HL-60 (cell line): ENCODE measurements at regions not wholly inside any gene's neighbourhood (a gene's known extent, or its start where the extent isn't known, plus 50 kb on each side); places are given as distances from the start of the nearest gene placed in this dataset.

ENCODE experiments used
- DNase-seq, 2 experiments: peaks; one replicate each; pipeline ENCODE4 v3.0.0-alpha.2; 2010 to 2020; ENCODE audit warnings: low read depth in 1 of 2, low spot score in 1 of 2
- H3K27ac ChIP-seq: fragments of 250-450 bp; sonication (Bioruptor Pico); replicated peaks from 2 replicates; pipeline ENCODE4 v1.5.1; 2020; ENCODE audit warnings: mild to moderate bottlenecking, moderate library complexity
- H3K27me3 ChIP-seq: fragments of 250-450 bp; sonication (Bioruptor Pico); 2 replicates; pipeline ENCODE4 v1.5.1; 2021; ENCODE audit warnings: mild to moderate bottlenecking, moderate library complexity; ENCODE audit not compliant: insufficient read depth, poor library complexity, severe bottlenecking
- H3K4me3 ChIP-seq: replicated peaks from 2 replicates; pipeline ENCODE4 v1.5.1; 2011; ENCODE audit warnings: mild to moderate bottlenecking, control low read depth, low read length; ENCODE audit not compliant: insufficient read depth
- GABPA ChIP-seq: IDR thresholded peaks from 2 replicates; pipeline ENCODE4 v1.6.1; 2012; ENCODE audit warnings: low read depth
- POLR2AphosphoS5 ChIP-seq: IDR thresholded peaks from 2 replicates; pipeline ENCODE4 v1.6.1; 2012; ENCODE audit warnings: low read depth
- SPI1 ChIP-seq: IDR thresholded peaks from 2 replicates; pipeline ENCODE4 v1.6.1; 2012; ENCODE audit warnings: low read depth, mild to moderate bottlenecking, borderline replicate concordance
- TF ChIP-seq, protein P1 (sequence below): IDR thresholded peaks from one replicate; pipeline ENCODE4 v1.5.1; 2011; ENCODE audit warnings: low read length, control low read depth, inconsistent platforms; ENCODE audit not compliant: insufficient read depth
- TF ChIP-seq, protein P2 (sequence below): IDR thresholded peaks from 2 replicates; pipeline ENCODE4 v1.6.1; 2012; ENCODE audit warnings: low read depth; ENCODE audit not compliant: insufficient replicate concordance

DNA sequence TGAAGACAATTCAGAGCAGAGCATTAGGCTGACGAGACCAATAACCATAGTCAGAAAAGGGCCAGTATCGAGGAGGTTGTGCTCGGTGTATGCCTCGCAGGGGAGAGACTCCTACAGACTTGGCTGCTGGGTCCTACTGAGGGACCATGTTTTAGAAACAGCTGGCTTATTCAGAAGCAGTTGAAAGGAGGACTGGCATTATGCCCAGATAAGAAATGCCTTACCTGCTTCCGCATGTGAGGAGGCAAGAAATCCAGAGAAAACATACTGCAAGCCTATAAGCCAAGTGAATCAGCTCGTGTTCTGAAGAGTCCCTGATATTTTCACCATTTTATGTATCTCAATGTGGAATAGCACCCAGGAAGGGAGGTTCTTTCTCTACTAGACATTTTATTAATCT is 434.7 kb downstream of the GRB14 start:
- H3K4me3 ChIP-seq, result no peak overlapping the region
- no peak for TF ChIP-seq SPI1
- TF ChIP-seq POLR2AphosphoS5, result no peak
- TF ChIP-seq, protein P1, sequence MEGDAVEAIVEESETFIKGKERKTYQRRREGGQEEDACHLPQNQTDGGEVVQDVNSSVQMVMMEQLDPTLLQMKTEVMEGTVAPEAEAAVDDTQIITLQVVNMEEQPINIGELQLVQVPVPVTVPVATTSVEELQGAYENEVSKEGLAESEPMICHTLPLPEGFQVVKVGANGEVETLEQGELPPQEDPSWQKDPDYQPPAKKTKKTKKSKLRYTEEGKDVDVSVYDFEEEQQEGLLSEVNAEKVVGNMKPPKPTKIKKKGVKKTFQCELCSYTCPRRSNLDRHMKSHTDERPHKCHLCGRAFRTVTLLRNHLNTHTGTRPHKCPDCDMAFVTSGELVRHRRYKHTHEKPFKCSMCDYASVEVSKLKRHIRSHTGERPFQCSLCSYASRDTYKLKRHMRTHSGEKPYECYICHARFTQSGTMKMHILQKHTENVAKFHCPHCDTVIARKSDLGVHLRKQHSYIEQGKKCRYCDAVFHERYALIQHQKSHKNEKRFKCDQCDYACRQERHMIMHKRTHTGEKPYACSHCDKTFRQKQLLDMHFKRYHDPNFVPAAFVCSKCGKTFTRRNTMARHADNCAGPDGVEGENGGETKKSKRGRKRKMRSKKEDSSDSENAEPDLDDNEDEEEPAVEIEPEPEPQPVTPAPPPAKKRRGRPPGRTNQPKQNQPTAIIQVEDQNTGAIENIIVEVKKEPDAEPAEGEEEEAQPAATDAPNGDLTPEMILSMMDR, result no peak
- TF ChIP-seq, protein P2, sequence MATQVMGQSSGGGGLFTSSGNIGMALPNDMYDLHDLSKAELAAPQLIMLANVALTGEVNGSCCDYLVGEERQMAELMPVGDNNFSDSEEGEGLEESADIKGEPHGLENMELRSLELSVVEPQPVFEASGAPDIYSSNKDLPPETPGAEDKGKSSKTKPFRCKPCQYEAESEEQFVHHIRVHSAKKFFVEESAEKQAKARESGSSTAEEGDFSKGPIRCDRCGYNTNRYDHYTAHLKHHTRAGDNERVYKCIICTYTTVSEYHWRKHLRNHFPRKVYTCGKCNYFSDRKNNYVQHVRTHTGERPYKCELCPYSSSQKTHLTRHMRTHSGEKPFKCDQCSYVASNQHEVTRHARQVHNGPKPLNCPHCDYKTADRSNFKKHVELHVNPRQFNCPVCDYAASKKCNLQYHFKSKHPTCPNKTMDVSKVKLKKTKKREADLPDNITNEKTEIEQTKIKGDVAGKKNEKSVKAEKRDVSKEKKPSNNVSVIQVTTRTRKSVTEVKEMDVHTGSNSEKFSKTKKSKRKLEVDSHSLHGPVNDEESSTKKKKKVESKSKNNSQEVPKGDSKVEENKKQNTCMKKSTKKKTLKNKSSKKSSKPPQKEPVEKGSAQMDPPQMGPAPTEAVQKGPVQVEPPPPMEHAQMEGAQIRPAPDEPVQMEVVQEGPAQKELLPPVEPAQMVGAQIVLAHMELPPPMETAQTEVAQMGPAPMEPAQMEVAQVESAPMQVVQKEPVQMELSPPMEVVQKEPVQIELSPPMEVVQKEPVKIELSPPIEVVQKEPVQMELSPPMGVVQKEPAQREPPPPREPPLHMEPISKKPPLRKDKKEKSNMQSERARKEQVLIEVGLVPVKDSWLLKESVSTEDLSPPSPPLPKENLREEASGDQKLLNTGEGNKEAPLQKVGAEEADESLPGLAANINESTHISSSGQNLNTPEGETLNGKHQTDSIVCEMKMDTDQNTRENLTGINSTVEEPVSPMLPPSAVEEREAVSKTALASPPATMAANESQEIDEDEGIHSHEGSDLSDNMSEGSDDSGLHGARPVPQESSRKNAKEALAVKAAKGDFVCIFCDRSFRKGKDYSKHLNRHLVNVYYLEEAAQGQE, result no peak
- no peak for TF ChIP-seq GABPA
- no peak overlapping the region for H3K27ac ChIP-seq
- no peaks in the 10 kb centered on the region for H3K27me3 ChIP-seq
- no peak for DNase-seq

DNA sequence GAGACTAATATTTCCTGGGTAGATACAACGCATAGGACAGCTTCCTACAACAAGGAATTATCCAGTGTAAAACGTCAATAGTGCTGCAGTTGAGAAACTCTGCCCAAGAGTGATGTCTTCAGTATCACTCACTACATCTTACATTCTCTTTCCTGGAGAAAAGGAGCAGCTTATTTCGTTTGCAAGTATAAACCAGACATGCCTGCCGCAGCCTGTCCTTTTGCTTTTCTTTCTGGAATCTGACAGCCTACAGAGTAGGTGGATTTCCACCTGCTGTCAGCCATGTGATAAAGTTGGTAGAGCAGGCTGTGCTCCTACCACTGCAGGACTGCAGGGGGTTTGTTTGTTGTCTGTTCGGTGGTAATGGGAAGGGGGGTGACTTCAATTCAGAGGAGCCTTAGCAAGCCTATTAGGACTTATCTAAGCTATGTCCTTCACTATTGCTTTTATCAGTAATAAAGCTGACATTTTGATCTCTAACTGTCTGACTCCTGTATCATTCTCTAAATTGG is 439.1 kb downstream of the GRB14 start:
- Histone ChIP-seq H3K4me3 (no peak overlapping the region), H3K27me3 (no peaks in the 10 kb centered on the region), H3K27ac (no peak overlapping the region)
- TF ChIP-seq POLR2AphosphoS5 (no peak), GABPA (no peak), SPI1 (no peak)
- TF ChIP-seq, protein P2, result no peak
- TF ChIP-seq, protein P1, result no peak
- no peak for DNase-seq

DNA sequence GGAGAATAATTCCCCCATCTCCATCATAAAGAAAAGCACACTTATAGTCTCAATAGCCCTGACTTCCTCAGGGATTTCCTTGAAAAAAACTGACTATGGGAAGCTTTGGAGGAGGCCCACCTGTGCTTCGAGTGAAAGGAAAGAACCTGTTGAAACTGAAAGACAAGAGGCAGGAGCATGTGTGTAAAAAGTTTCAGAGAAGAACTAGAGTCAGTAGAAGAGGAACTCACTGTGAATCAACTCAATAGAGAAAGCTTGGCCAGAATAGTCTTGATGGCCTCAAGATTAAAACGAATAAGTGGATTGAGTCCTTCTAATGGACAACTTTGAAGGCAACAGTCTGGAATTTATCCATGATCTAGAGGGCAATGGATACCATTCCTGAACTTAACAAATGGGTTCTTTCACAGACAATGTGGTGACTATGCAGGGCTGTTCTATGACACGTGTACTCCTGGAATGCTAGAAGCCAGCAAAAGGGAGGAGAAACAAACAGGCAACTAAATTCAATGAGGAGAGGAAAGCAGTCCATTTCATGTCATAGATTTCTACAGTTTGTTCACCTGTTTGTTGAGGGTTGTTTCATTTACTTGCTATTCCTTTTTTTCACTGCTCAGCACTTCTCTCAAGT is 442.3 kb downstream of the GRB14 start:
- no peak for TF ChIP-seq SPI1
- TF ChIP-seq, protein P1, result no peak
- TF ChIP-seq, protein P2, result no peak
- TF ChIP-seq GABPA, result no peak
- TF ChIP-seq POLR2AphosphoS5, result no peak
- H3K4me3 ChIP-seq, result no peak overlapping the region
- H3K27ac ChIP-seq, result no peak overlapping the region
- H3K27me3 ChIP-seq, result no peaks in the 10 kb centered on the region
- no peak for DNase-seq
